Gastrocnemius medialis (tissue), 4 donors: ENCODE measurements at regions not wholly inside any gene's neighbourhood (a gene's known extent, or its start where the extent isn't known, plus 50 kb on each side); places are given as distances from the start of the nearest gene placed in this dataset.

Source experiments
- CTCF ChIP-seq, 5 experiments: fragments of 450-650 bp in 3 of 5; fragments of 200-600 bp in 2 of 5; sonication (generic) in 2 of 5; IDR thresholded peaks in 4 of 5; conservative IDR thresholded peaks in 1 of 5; 1 replicate in 4 of 5; 2 replicates in 1 of 5; pipeline ENCODE4 v1.5.1; 2016 to 2019; ENCODE audit warnings: antibody characterized with exemption in 5 of 5, mild to moderate bottlenecking in 3 of 5, moderate library complexity in 3 of 5
- POLR2A ChIP-seq, 2 donors: fragments of 450-650 bp; IDR thresholded peaks; one replicate each; pipeline ENCODE4 v1.6.1; 2017; ENCODE audit warnings: antibody characterized with exemption in 2 of 2, mild to moderate bottlenecking in 2 of 2, moderate library complexity in 2 of 2

DNA sequence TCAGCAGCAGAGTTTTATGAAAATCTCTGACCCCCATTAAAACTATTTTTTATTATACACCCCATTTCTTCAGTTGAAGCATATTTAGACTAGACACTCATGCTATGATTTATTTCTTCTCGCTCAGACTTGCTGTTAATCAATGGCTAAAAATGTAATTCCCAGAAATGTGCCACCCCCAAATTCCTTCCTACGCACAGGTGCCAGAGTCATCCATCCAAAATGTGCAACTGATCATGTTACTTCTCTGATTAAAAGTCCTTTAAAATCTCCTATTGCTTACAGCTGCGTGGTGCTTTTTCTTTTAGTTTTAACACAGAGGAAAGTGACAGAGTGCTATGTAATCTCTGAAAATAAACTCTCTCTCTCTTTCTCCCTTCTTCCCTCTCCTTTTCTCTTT is 954.4 kb downstream of the NCAM2 start:
- TF ChIP-seq CTCF (IDR thresholded peaks at IDR 0.05 in 4 of 5, conservative IDR thresholded peaks at IDR 0.05 in 1 of 5), result no peak
- TF ChIP-seq POLR2A (IDR thresholded peaks at IDR 0.05), result no peak
